Left lung (tissue), 4 donors: ENCODE measurements at regions not wholly inside any gene's neighbourhood (a gene's known extent, or its start where the extent isn't known, plus 50 kb on each side); places are given as distances from the start of the nearest gene placed in this dataset.
A peak's percentile ranks its signal among the peaks of the same experiment; 100 is the strongest.

Experiments
- ATAC-seq: fragments of 200-7000 bp; cut with Tn5 transposase; one replicate; pipeline ENCODE4 v1.9.1; 2020; ENCODE audit warnings: moderate library complexity
- DNase-seq, 4 donors: peaks; one replicate each; pipeline ENCODE4 v3.0.0-alpha.2; 2013 to 2020
- H3K27ac ChIP-seq, 2 donors: fragments of 200-600 bp; sonication (generic) in 1 of 2; one replicate each; pipeline versions ENCODE4 v1.5.0 to v1.8.0; 2020 to 2021
- H3K27me3 ChIP-seq, 2 donors: fragments of 200-600 bp; sonication (generic) in 1 of 2; one replicate each; pipeline versions ENCODE4 v1.5.0 to v1.8.0; 2020 to 2021
- H3K36me3 ChIP-seq, 2 donors: fragments of 200-600 bp; sonication (generic) in 1 of 2; one replicate each; pipeline versions ENCODE4 v1.5.0 to v1.8.0; 2020 to 2021
- H3K4me1 ChIP-seq, 2 donors: fragments of 200-600 bp; one replicate each; pipeline ENCODE4 v1.8.0; 2021
- H3K4me3 ChIP-seq, 2 donors: fragments of 200-600 bp; sonication (generic) in 1 of 2; one replicate each; pipeline versions ENCODE4 v1.5.0 to v1.8.0; 2020 to 2021; ENCODE audit warnings: mild to moderate bottlenecking in 1 of 2
- H3K9me3 ChIP-seq, 2 donors: fragments of 200-600 bp; sonication (generic) in 1 of 2; one replicate each; pipeline versions ENCODE4 v1.5.0 to v1.8.0; 2020 to 2021
- CTCF ChIP-seq, 2 donors: fragments of 200-600 bp; sonication (generic) in 1 of 2; IDR thresholded peaks; one replicate each; pipeline versions ENCODE4 v1.5.0 to v1.8.0; 2021; ENCODE audit warnings: antibody characterized with exemption in 2 of 2
- intact Hi-C, 2 donors: fragments of 100-400 bp; cut with DNase I; formaldehyde crosslinking; loops; one replicate each; pipeline versions ENCODE4 v1.11.2 to v1.14.2; 2022
- donor health status: DM: no; HTN: yes; CAD: no.
- donor health status: DM: no; HTN: no; CAD: no.

GRCh38 chr3:176785171-176785570 is 412.1 kb downstream of the TBL1XR1 start:
- H3K4me1 ChIP-seq = no peaks in the 10 kb centered on the region
- no peak overlapping the region for H3K27ac ChIP-seq
- intact Hi-C loops = no loop called here
- H3K36me3 ChIP-seq = no peaks in the 10 kb centered on the region
- no peak for TF ChIP-seq CTCF (IDR thresholded peaks at IDR 0.05)
- ATAC-seq (no peak), DNase-seq (no peak)
- H3K4me3 ChIP-seq = no peak overlapping the region
- H3K27me3 ChIP-seq = no peaks in the 10 kb centered on the region
- no peaks in the 10 kb centered on the region for H3K9me3 ChIP-seq

GRCh38 chr3:176780766-176781165 is 416.5 kb downstream of the TBL1XR1 start:
- intact Hi-C loops = no loop called here

GRCh38 chr3:176776622-176777175 is 420.6 kb downstream of the TBL1XR1 start:
- ATAC-seq = no peak
- no peaks in the 10 kb centered on the region for H3K36me3 ChIP-seq
- TF ChIP-seq CTCF (IDR thresholded peaks at IDR 0.05) = no peak
- peaks cover 0 to 13% of the 10 kb centered on the region in 2 donors for H3K9me3 ChIP-seq
- H3K27ac ChIP-seq = no peak overlapping the region
- intact Hi-C loops = no loop called here
- no peak overlapping the region for H3K4me3 ChIP-seq
- no peaks in the 10 kb centered on the region for H3K4me1 ChIP-seq
- H3K27me3 ChIP-seq = no peaks in the 10 kb centered on the region
- DNase-seq = no peak

More at GRCh38 chr3:176780766-176781165, 416.5 kb downstream of the TBL1XR1 start:
- DNase-seq (no peak), ATAC-seq (no peak)
- no peak overlapping the region for H3K4me3 ChIP-seq
- no peak for TF ChIP-seq CTCF (IDR thresholded peaks at IDR 0.05)
- no peaks in the 10 kb centered on the region for H3K9me3 ChIP-seq
- H3K27ac ChIP-seq = no peak overlapping the region
- no peaks in the 10 kb centered on the region for H3K27me3 ChIP-seq
- H3K4me1 ChIP-seq = no peaks in the 10 kb centered on the region
- no peaks in the 10 kb centered on the region for H3K36me3 ChIP-seq

GRCh38 chr3:176769547-176770190 is 427.6 kb downstream of the TBL1XR1 start:
- Histone ChIP-seq H3K27ac (no peak overlapping the region), H3K36me3 (no peaks in the 10 kb centered on the region), H3K4me3 (no peak overlapping the region), H3K9me3 (peaks cover 0 to 33% of the 10 kb centered on the region in 2 donors), H3K27me3 (no peaks in the 10 kb centered on the region), H3K4me1 (no peaks in the 10 kb centered on the region)
- ATAC-seq (no peak), DNase-seq (no peak)
- TF ChIP-seq CTCF (IDR thresholded peaks at IDR 0.05) = no peak
- intact Hi-C loops = no loop called here

- intact Hi-C loops = no loop called here
- peak in 1 of 4 donors; percentile 39 for DNase-seq
- Histone ChIP-seq H3K27ac (no peak overlapping the region), H3K27me3 (no peaks in the 10 kb centered on the region), H3K36me3 (no peaks in the 10 kb centered on the region), H3K4me3 (no peak overlapping the region), H3K4me1 (no peaks in the 10 kb centered on the region), H3K9me3 (peaks cover 0 to 30% of the 10 kb centered on the region in 2 donors)
- peak; percentile 66 for ATAC-seq
- TF ChIP-seq CTCF (IDR thresholded peaks at IDR 0.05) = no peak
Observed at GRCh38 chr3:176767385-176767784, 429.9 kb downstream of the TBL1XR1 start.
